Mesendoderm (in vitro differentiated cells): ENCODE measurements at regions not wholly inside any gene's neighbourhood (a gene's known extent, or its start where the extent isn't known, plus 50 kb on each side); places are given as distances from the start of the nearest gene placed in this dataset.
"Not testable (repeated sequence)": the region's sequence is repeated elsewhere in the genome, so short reads cannot be mapped to it uniquely, and the experiment has no call there.

Experiments
- DNase-seq: peaks from one replicate; pipeline ENCODE4 v3.0.0; 2013
- H2AK5ac ChIP-seq: 2 replicates; pipeline ENCODE4 v1.6.1; 2013; ENCODE audit warnings: low read length, inconsistent platforms
- H2BK120ac ChIP-seq: 2 replicates; pipeline ENCODE4 v1.6.1; 2013; ENCODE audit warnings: low read depth, mild to moderate bottlenecking, low read length, moderate library complexity, mixed read lengths
- H2BK15ac ChIP-seq: replicated peaks from 2 replicates; pipeline ENCODE4 v1.6.1; 2013; ENCODE audit warnings: low read depth, mild to moderate bottlenecking, moderate library complexity
- H2BK5ac ChIP-seq: 2 replicates; pipeline ENCODE4 v1.6.1; 2013; ENCODE audit warnings: low read length, inconsistent platforms
- H3K18ac ChIP-seq: 2 replicates; pipeline ENCODE4 v1.6.1; 2013; ENCODE audit warnings: mild to moderate bottlenecking, low read length, mixed read lengths
- H3K23ac ChIP-seq: one replicate; pipeline ENCODE4 v1.6.1; 2013; ENCODE audit warnings: low read length
- H3K27ac ChIP-seq: 2 replicates; pipeline ENCODE4 v1.5.1; 2013; ENCODE audit warnings: low read depth, mild to moderate bottlenecking, inconsistent platforms, low read length, moderate library complexity
- H3K27me3 ChIP-seq: 2 replicates; pipeline ENCODE4 v1.6.1; 2013; ENCODE audit warnings: low read length, control low read depth, mild to moderate bottlenecking, inconsistent platforms; ENCODE audit not compliant: insufficient read depth, poor library complexity
- H3K36me3 ChIP-seq: 2 replicates; pipeline ENCODE4 v1.6.1; 2013; ENCODE audit warnings: low read length, inconsistent platforms; ENCODE audit not compliant: control insufficient read depth, insufficient read depth
- H3K4ac ChIP-seq: one replicate; pipeline ENCODE4 v1.6.1; 2013; ENCODE audit warnings: low read depth, mild to moderate bottlenecking, low read length, moderate library complexity
- H3K4me1 ChIP-seq: 2 replicates; pipeline ENCODE4 v1.6.1; 2013; ENCODE audit warnings: low read depth, low read length, inconsistent platforms; ENCODE audit not compliant: control insufficient read depth
- H3K4me2 ChIP-seq: 2 replicates; pipeline ENCODE4 v1.6.1; 2013; ENCODE audit warnings: low read length
- H3K4me3 ChIP-seq: 2 replicates; pipeline ENCODE4 v1.5.1; 2013; ENCODE audit warnings: mild to moderate bottlenecking, low read length
- H3K56ac ChIP-seq: one replicate; pipeline ENCODE4 v1.6.1; 2013; ENCODE audit warnings: low read length
- H3K79me1 ChIP-seq: 2 replicates; pipeline ENCODE4 v1.6.1; 2013; ENCODE audit warnings: low read length, inconsistent platforms
- H3K79me2 ChIP-seq: 2 replicates; pipeline ENCODE4 v1.6.1; 2013; ENCODE audit warnings: mild to moderate bottlenecking, low read length; ENCODE audit not compliant: control insufficient read depth, insufficient read depth
- H3K9ac ChIP-seq: 2 replicates; pipeline ENCODE4 v1.6.1; 2013; ENCODE audit warnings: low read length, inconsistent platforms
- H4K5ac ChIP-seq: one replicate; pipeline ENCODE4 v1.6.1; 2013; ENCODE audit warnings: low read length
- H4K8ac ChIP-seq: one replicate; pipeline ENCODE4 v1.6.1; 2013; ENCODE audit warnings: low read depth, mild to moderate bottlenecking, control low read depth, low read length, moderate library complexity
- WGBS: extraction: QIAGEN DNeasy Blood & Tissue Kit; methylation state at CpG from one replicate; pipeline ENCODE4 v1.1.7; 2013; ENCODE audit warnings: low lambda C conversion rate, missing lambda C conversion rate; ENCODE audit not compliant: insufficient coverage; ENCODE audit errors: extremely low coverage; 5-methylcytosine and 5-hydroxymethylcytosine counted together

DNA sequence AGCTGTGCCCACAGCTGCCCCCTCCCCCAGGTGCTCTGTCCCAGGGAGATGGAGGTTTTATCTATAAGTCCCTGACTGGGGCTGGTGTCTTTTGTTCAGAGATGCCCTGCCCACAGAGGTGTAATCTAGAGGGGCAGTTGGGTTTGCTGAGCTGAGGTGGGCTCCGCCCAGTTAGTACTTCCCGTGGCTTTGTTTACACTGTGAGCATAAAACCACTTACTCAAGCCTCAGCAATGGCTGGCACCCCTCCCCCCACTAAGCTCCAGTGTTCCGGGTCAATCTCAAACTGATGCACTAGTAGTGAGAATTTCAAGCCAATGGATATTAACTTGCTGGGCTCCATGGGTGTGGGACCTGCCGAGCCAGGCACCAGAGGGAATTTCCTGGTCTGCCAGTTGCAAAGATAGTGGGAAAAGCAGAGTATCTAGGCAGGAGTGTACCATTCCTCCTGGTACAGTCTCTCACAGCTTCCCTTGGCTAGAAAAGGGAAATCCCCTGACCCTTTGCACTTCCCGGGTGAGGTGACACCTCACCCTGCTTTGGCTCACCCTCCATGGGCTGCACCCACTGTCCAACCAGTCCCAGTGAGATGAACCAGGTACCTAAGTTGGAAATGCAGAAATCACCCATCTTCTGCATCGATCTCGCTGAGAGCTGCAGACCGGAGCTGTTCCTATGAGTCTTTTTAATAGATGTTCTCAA lies 509.6 kb downstream of the TMEM38B start:
- not testable (repeated sequence) for H3K4me1 ChIP-seq, H3K4me2 ChIP-seq, H3K23ac ChIP-seq, H3K79me1 ChIP-seq, H3K27me3 ChIP-seq, H2AK5ac ChIP-seq, H4K5ac ChIP-seq, H3K9ac ChIP-seq, H3K18ac ChIP-seq, H3K4ac ChIP-seq, H3K27ac ChIP-seq, H3K56ac ChIP-seq, H2BK15ac ChIP-seq, H4K8ac ChIP-seq, H3K79me2 ChIP-seq, H3K4me3 ChIP-seq, H2BK120ac ChIP-seq, H3K36me3 ChIP-seq, H2BK5ac ChIP-seq
- no CpG with 5 or more reads among the region's 8 CpGs for WGBS
- DNase-seq: peak; percentile 52

DNA sequence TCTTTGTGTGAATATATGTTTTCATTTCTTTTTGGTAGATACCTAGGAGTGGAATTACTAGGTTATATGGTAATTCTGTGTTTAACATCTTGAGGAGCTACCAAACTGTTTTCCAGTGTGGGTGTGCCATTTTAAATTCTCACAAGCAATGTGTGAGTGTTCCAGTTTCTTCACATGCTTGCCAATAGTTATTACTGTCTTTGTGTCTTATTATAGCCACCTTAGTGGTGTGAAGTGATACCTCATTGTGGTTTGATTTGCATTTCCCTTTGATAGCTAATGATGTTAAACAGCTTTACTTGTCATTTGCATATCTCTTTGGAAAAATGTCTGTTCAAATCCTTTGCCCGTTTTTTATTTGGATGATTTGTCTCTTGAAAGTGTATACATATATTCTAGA lies 513.0 kb downstream of the TMEM38B start:
- no peaks in the 10 kb centered on the region for H3K36me3 ChIP-seq
- H3K4me2 ChIP-seq: no peak overlapping the region
- no peak overlapping the region for H3K23ac ChIP-seq
- H2BK5ac ChIP-seq: no peak overlapping the region
- H4K5ac ChIP-seq: no peak overlapping the region
- no peaks in the 10 kb centered on the region for H3K79me1 ChIP-seq
- no peak overlapping the region for H3K27ac ChIP-seq
- no peak overlapping the region for H3K4ac ChIP-seq
- H3K9ac ChIP-seq: no peak overlapping the region
- WGBS: no CpG with 5 or more reads among the region's 1 CpG
- no peak for DNase-seq
- H4K8ac ChIP-seq: no peak overlapping the region
- no peak overlapping the region for H2BK15ac ChIP-seq
- no peak overlapping the region for H2BK120ac ChIP-seq
- no peaks in the 10 kb centered on the region for H3K27me3 ChIP-seq
- no peak overlapping the region for H2AK5ac ChIP-seq
- H3K18ac ChIP-seq: no peak overlapping the region
- no peak overlapping the region for H3K4me3 ChIP-seq
- H3K56ac ChIP-seq: no peak overlapping the region
- no peaks in the 10 kb centered on the region for H3K79me2 ChIP-seq
- no peaks in the 10 kb centered on the region for H3K4me1 ChIP-seq

DNA sequence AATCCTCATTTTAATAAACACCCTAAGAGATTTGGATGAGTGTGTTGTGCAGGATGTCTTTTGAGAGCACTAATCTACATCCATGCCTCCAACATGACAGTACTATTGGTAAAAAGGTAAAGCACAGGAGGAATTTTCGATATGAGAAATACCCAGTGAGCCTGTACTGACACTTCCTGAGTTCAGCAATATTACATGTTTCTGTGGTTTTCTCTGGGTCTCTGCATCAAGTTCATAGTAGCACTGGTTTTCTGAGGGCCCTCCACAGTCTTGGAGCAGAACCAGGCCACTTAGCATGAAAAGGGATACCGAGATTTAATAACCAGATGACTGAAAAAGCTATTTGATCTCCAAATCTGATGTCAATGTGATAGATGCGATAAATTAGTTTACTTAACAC lies 524.1 kb downstream of the TMEM38B start:
- WGBS: no CpG with 5 or more reads among the region's 3 CpGs
- Histone ChIP-seq H3K27ac (no peak overlapping the region), H3K4me2 (no peak overlapping the region), H3K79me2 (no peaks in the 10 kb centered on the region), H3K18ac (no peak overlapping the region), H2BK15ac (no peak overlapping the region), H3K9ac (no peak overlapping the region), H2BK120ac (no peak overlapping the region), H3K4me3 (no peak overlapping the region), H4K8ac (no peak overlapping the region), H3K4ac (no peak overlapping the region), H2AK5ac (no peak overlapping the region), H2BK5ac (no peak overlapping the region), H3K4me1 (no peaks in the 10 kb centered on the region), H3K27me3 (no peaks in the 10 kb centered on the region), H3K23ac (no peak overlapping the region), H4K5ac (no peak overlapping the region), H3K56ac (no peak overlapping the region), H3K79me1 (no peaks in the 10 kb centered on the region), H3K36me3 (no peaks in the 10 kb centered on the region)
- DNase-seq: no peak

DNA sequence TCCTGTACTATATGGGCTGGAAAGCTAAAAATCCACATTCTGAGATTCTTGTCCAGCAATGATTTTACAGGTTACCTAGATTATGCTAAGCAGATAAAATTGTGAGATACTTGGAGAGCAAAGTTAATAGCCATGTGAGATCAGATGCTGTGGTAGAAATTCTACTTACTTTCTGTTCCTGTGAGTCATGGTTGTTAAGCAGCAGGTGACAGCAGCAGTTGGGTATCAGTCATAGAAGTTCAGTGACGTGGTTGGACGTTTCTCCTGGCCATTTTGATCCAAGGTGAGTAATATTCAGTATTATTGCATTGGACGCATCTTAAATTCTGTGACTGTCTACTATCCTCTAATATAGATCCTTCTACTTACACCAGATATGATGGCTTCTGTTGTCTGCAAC lies 524.5 kb downstream of the TMEM38B start:
- H3K27me3 ChIP-seq: no peaks in the 10 kb centered on the region
- no peak for DNase-seq
- no peak overlapping the region for H3K23ac ChIP-seq
- H3K18ac ChIP-seq: no peak overlapping the region
- no peak overlapping the region for H3K4me2 ChIP-seq
- no peak overlapping the region for H4K8ac ChIP-seq
- WGBS: no CpG with 5 or more reads among the region's 3 CpGs
- no peak overlapping the region for H2BK5ac ChIP-seq
- no peaks in the 10 kb centered on the region for H3K4me1 ChIP-seq
- H2BK15ac ChIP-seq: no peak overlapping the region
- H3K9ac ChIP-seq: no peak overlapping the region
- no peak overlapping the region for H3K4me3 ChIP-seq
- H3K56ac ChIP-seq: no peak overlapping the region
- H4K5ac ChIP-seq: no peak overlapping the region
- no peaks in the 10 kb centered on the region for H3K79me1 ChIP-seq
- no peaks in the 10 kb centered on the region for H3K79me2 ChIP-seq
- H2AK5ac ChIP-seq: no peak overlapping the region
- no peak overlapping the region for H2BK120ac ChIP-seq
- no peak overlapping the region for H3K27ac ChIP-seq
- no peaks in the 10 kb centered on the region for H3K36me3 ChIP-seq
- H3K4ac ChIP-seq: no peak overlapping the region

DNA sequence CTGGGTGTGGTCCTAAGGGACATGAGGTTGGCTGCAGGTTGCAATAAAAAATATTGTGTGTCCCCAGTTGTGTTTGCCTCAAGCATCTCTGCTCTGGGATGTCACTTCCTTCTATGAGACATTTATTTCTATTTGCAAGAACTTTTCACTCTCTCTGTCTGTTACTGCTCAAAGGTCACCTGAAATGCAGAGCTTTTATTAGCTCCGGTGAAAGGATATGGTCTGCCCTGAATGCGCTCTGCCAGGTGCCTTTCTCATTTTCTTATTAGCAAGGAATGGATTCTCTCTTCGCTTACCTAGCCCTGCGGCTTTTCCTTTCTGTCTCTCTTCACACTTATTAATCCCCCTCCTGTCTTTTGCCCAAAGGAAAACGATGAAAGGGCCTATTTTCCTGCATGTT lies 526.1 kb downstream of the TMEM38B start:
- no peak overlapping the region for H2BK5ac ChIP-seq
- no CpG with 5 or more reads among the region's 5 CpGs for WGBS
- H3K79me1 ChIP-seq: no peaks in the 10 kb centered on the region
- no peak overlapping the region for H3K18ac ChIP-seq
- no peak overlapping the region for H2AK5ac ChIP-seq
- DNase-seq: no peak
- no peak overlapping the region for H3K4ac ChIP-seq
- no peak overlapping the region for H3K27ac ChIP-seq
- no peaks in the 10 kb centered on the region for H3K36me3 ChIP-seq
- H4K8ac ChIP-seq: no peak overlapping the region
- no peaks in the 10 kb centered on the region for H3K27me3 ChIP-seq
- H2BK120ac ChIP-seq: no peak overlapping the region
- H3K9ac ChIP-seq: no peak overlapping the region
- H3K4me2 ChIP-seq: no peak overlapping the region
- H3K4me1 ChIP-seq: no peaks in the 10 kb centered on the region
- H3K56ac ChIP-seq: no peak overlapping the region
- H4K5ac ChIP-seq: no peak overlapping the region
- H3K79me2 ChIP-seq: no peaks in the 10 kb centered on the region
- H3K23ac ChIP-seq: no peak overlapping the region
- H2BK15ac ChIP-seq: no peak overlapping the region
- H3K4me3 ChIP-seq: no peak overlapping the region

DNA sequence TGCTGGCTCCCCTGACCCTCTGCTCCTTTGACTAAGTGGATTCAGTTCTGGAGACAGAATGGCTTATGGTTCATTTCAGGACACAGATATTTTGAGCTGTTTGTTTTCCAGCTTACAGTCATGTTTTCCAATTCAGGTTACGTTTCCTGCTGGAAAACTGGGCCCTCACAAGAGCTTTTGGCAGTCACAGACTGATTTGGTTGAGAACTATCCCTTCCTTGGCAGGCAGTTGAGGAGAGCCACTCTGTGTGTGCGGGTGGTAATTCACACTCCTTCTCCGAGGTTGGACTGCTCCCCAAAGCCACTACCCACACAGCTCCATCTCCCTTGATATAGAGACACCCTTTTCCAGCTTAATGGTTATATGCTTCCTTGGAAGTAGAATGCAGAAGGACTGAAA lies 534.5 kb downstream of the TMEM38B start:
- Histone ChIP-seq H4K8ac (no peak overlapping the region), H3K36me3 (no peaks in the 10 kb centered on the region), H3K79me2 (no peaks in the 10 kb centered on the region), H3K56ac (no peak overlapping the region), H2BK5ac (no peak overlapping the region), H3K18ac (no peak overlapping the region), H3K27me3 (no peaks in the 10 kb centered on the region), H3K4me3 (no peak overlapping the region), H3K23ac (no peak overlapping the region), H3K9ac (no peak overlapping the region), H3K4ac (no peak overlapping the region), H2AK5ac (no peak overlapping the region), H4K5ac (no peak overlapping the region), H3K79me1 (no peaks in the 10 kb centered on the region), H2BK15ac (no peak overlapping the region), H3K27ac (no peak overlapping the region), H2BK120ac (no peak overlapping the region), H3K4me2 (no peak overlapping the region), H3K4me1 (no peaks in the 10 kb centered on the region)
- no CpG with 5 or more reads among the region's 3 CpGs for WGBS
- DNase-seq: no peak
